ENCODE measurements at regions not wholly inside any gene's neighbourhood (a gene's known extent, or its start where the extent isn't known, plus 50 kb on each side); places are given as distances from the start of the nearest gene placed in this dataset.

- DNase-seq (ENCODE audit: insufficient read length, low spot score) (no peak), FAIRE-seq (no peak)
- no peak for TF ChIP-seq CTCF (IDR thresholded peaks at IDR 0.05; ENCODE audit: insufficient read depth, missing control alignments)
These were observed 308.7 kb upstream of the ATP2B1 start for GRCh38 chr12:90017316-90017715.

DNA sequence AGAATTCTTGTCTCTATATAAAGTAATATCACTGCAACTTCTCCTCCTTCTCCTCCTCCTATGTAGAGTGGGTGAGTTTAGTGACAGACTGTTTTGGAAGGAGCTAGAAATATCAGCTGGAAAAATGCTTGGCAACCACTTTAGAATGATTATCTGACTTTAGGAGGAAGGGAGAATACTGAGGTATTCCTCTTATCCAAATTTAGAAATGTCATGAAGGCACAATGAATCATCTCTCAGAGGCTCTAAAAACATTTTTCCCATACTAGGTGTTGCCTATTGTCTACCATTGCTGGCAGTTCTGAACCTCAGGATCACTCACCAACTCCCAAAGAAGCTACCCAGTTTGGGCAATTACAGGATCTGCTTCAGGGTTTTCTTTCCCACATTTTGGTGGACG is 306.6 kb upstream of the ATP2B1 start:
- no peak for FAIRE-seq

GRCh38 chr12:90013409-90013808 is 304.8 kb upstream of the ATP2B1 start:
- no peak for FAIRE-seq
- TF ChIP-seq CTCF (IDR thresholded peaks at IDR 0.05; ENCODE audit: insufficient read depth, missing control alignments) = peak; percentile 35
- DNase-seq (ENCODE audit: insufficient read length, low spot score) = no peak

More for the DNA sequence above, 306.6 kb upstream of the ATP2B1 start:
- DNase-seq (ENCODE audit: insufficient read length, low spot score) = no peak
- no peak for TF ChIP-seq CTCF (IDR thresholded peaks at IDR 0.05; ENCODE audit: insufficient read depth, missing control alignments)

GRCh38 chr12:90010089-90010488 is 301.5 kb upstream of the ATP2B1 start:
- FAIRE-seq = no peak
- DNase-seq (ENCODE audit: insufficient read length, low spot score) = no peak
- TF ChIP-seq CTCF (IDR thresholded peaks at IDR 0.05; ENCODE audit: insufficient read depth, missing control alignments) = no peak

DNA sequence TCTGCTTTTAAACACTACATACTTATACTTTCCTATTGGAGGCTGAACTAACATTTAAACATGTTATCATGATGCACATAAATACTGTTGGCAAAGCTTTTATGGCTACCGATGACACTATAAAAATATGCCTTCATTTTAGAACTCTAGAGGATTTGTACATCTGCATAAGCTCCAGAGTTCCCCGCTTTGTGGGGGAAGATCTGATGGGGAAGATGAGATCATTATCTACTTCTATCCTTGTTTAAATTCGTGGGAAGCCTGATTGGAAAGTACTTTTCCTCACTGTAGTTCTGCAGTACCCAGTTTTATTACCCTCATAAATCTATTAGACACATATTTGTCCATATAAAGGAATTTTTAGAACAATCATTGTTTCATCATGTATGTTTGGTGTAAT is 299.6 kb upstream of the ATP2B1 start:
- FAIRE-seq (no peak), DNase-seq (ENCODE audit: insufficient read length, low spot score) (no peak)
- no peak for TF ChIP-seq CTCF (IDR thresholded peaks at IDR 0.05; ENCODE audit: insufficient read depth, missing control alignments)

DNA sequence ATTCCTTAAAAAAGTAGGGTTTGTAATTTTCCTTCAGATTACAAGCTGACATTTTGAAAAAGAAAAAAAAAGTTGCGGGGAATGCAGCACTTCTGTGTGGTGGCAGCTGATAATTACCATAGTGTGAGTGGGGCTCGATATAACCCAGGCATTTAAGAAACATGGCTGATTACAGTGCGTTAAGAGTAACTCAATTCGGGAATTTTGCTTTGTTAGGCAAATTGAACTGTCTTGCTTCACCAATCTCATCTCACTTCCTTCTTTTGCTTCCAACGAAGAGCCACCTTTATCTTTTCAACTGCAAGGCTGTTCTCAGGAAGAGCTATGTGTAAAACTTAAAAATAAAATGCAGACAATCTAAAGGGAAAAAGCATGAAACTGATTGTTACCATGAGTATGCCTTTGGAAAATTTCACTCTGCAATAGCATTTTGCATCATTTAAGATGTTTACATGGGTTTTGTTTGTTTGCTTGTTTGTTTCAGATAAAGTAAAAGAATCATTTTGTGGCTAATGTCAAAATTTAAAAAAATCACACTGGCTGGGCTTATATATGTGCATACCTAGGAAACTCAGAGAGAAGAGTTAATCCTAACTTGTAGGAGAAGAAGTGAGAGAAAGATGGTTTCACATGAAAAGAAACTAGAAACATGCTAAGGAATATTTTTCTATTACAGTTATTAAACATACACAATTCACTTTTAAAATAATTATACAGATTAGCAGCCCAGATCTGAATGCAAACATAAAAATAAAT is 295.9 kb upstream of the ATP2B1 start:
- TF ChIP-seq CTCF (IDR thresholded peaks at IDR 0.05; ENCODE audit: insufficient read depth, missing control alignments) = no peak
- DNase-seq (ENCODE audit: insufficient read length, low spot score) (no peak), FAIRE-seq (no peak)

DNA sequence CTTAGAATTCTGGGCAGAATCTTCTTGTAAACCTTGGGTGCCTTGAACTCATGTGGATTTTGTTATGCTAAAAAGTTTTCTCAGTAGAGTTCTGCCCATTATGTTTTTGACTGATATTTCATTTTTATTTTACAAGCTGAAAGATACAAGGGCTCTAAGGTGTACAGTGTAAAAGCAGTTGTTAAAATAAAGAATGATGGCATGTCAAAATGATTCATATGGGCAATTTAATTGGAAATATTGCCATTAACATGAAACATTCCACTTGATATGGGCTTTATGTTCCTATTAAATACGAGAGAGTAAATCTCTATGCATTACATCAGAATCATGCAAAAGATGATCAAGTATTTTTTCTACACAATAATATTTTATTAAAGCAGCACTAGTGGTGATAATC is 295.1 kb upstream of the ATP2B1 start:
- no peak for TF ChIP-seq CTCF (IDR thresholded peaks at IDR 0.05; ENCODE audit: insufficient read depth, missing control alignments)
- FAIRE-seq (no peak), DNase-seq (ENCODE audit: insufficient read length, low spot score) (no peak)

All from D721Med (cell line).